Neural cell (in vitro differentiated cells): ENCODE measurements at regions not wholly inside any gene's neighbourhood (a gene's known extent, or its start where the extent isn't known, plus 50 kb on each side); places are given as distances from the start of the nearest gene placed in this dataset.

Source experiments
- CTCF ChIP-seq: fragments of 450-650 bp; IDR thresholded peaks from 2 replicates; pipeline ENCODE4 v1.5.1; 2014; ENCODE audit warnings: antibody characterized with exemption, mild to moderate bottlenecking, moderate library complexity; ENCODE audit not compliant: poor library complexity, severe bottlenecking
- TAF1 ChIP-seq: IDR thresholded peaks from 2 replicates; pipeline ENCODE4 v1.6.1; 2012; ENCODE audit warnings: low read depth

- TF ChIP-seq TAF1: no peak
- TF ChIP-seq CTCF: no peak
These were observed 77.0 kb upstream of the PTPRM start for GRCh38 chr18:7490104-7490503.
